Neural progenitor cell (in vitro differentiated cells): ENCODE measurements at regions not wholly inside any gene's neighbourhood (a gene's known extent, or its start where the extent isn't known, plus 50 kb on each side); places are given as distances from the start of the nearest gene placed in this dataset.

Experiments used
- EZH2 ChIP-seq: fragments of 200-600 bp; sonication (generic); IDR thresholded peaks from 2 replicates; pipeline ENCODE4 v1.6.1; 2017; ENCODE audit warnings: antibody characterized with exemption, mild to moderate bottlenecking, moderate library complexity
- TF ChIP-seq, protein P1 (sequence below): fragments of 200-600 bp; sonication (generic); IDR thresholded peaks from 2 replicates; pipeline ENCODE4 v1.5.1; 2017; ENCODE audit warnings: antibody characterized with exemption, mild to moderate bottlenecking

DNA sequence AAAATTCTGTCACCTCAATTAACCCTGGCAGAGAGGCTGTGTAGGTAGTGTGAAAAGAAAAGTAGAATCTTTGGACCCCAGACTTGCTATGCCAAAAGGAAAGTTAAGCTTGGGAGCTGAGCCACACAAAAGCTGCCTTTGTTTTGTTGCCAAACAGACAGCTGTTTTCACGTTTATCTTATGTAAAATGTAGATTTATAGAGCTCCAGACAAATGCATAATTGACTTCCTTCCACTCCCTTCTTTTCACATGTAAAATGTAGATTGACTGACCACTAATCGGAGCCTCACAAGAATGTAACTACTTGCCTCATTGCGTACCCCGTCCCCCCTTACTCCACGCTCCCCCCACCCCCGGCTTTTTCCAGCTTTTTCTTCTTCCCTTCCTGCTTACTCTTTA, 2302.2 kb upstream of the RAG2 start:
- TF ChIP-seq, protein P1, sequence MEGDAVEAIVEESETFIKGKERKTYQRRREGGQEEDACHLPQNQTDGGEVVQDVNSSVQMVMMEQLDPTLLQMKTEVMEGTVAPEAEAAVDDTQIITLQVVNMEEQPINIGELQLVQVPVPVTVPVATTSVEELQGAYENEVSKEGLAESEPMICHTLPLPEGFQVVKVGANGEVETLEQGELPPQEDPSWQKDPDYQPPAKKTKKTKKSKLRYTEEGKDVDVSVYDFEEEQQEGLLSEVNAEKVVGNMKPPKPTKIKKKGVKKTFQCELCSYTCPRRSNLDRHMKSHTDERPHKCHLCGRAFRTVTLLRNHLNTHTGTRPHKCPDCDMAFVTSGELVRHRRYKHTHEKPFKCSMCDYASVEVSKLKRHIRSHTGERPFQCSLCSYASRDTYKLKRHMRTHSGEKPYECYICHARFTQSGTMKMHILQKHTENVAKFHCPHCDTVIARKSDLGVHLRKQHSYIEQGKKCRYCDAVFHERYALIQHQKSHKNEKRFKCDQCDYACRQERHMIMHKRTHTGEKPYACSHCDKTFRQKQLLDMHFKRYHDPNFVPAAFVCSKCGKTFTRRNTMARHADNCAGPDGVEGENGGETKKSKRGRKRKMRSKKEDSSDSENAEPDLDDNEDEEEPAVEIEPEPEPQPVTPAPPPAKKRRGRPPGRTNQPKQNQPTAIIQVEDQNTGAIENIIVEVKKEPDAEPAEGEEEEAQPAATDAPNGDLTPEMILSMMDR, result no peak
- no peak for TF ChIP-seq EZH2
